Endometrium (tissue), 2 donors: ENCODE measurements at regions not wholly inside any gene's neighbourhood (a gene's known extent, or its start where the extent isn't known, plus 50 kb on each side); places are given as distances from the start of the nearest gene placed in this dataset.
A peak's percentile ranks its signal among the peaks of the same experiment; 100 is the strongest.
"Not testable (repeated sequence)": the region's sequence is repeated elsewhere in the genome, so short reads cannot be mapped to it uniquely, and the experiment has no call there.

Experiments
- FAIRE-seq: peaks from 2 replicates; lab custom pipeline; 2012; peaks lifted over from hg19 to GRCh38; lab: Jason Lieb, UNC
- donor health status: control.
- donor health status: control.

GRCh38 chr6:48505621-48506020 is 394.6 kb upstream of the PTCHD4 start:
- FAIRE-seq = no peak

- not testable (repeated sequence) for FAIRE-seq
These were observed 382.4 kb upstream of the PTCHD4 start for GRCh38 chr6:48493432-48493831.

GRCh38 chr6:48490658-48491057 is 379.7 kb upstream of the PTCHD4 start:
- FAIRE-seq = no peak

GRCh38 chr6:48486876-48487275 is 375.9 kb upstream of the PTCHD4 start:
- FAIRE-seq = no peak

- FAIRE-seq = no peak
These were observed 375.4 kb upstream of the PTCHD4 start for GRCh38 chr6:48486373-48486772.

- FAIRE-seq = no peak
These were observed 365.3 kb upstream of the PTCHD4 start for GRCh38 chr6:48476257-48476656.

GRCh38 chr6:48475275-48475674 is 364.3 kb upstream of the PTCHD4 start:
- FAIRE-seq = no peak

GRCh38 chr6:48474830-48475229 is 363.8 kb upstream of the PTCHD4 start:
- no peak for FAIRE-seq

- FAIRE-seq = no peak
These were observed 363.1 kb upstream of the PTCHD4 start for GRCh38 chr6:48474136-48474535.

- FAIRE-seq = no peak
These were observed 361.5 kb upstream of the PTCHD4 start for GRCh38 chr6:48472535-48472934.

GRCh38 chr6:48472091-48472490 is 361.1 kb upstream of the PTCHD4 start:
- FAIRE-seq = no peak

- no peak for FAIRE-seq
These were observed 360.3 kb upstream of the PTCHD4 start for GRCh38 chr6:48471326-48471725.

GRCh38 chr6:48449002-48449401 is 338.0 kb upstream of the PTCHD4 start:
- no peak for FAIRE-seq

GRCh38 chr6:48447251-48447650 is 336.3 kb upstream of the PTCHD4 start:
- FAIRE-seq = no peak

- peak; percentile 15 for FAIRE-seq
These were observed 318.6 kb upstream of the PTCHD4 start for GRCh38 chr6:48429610-48430009.

- no peak for FAIRE-seq
These were observed 318.0 kb upstream of the PTCHD4 start for GRCh38 chr6:48429021-48429420.

- FAIRE-seq = no peak
These were observed 315.6 kb upstream of the PTCHD4 start for GRCh38 chr6:48426636-48427035.

GRCh38 chr6:48423640-48424365 is 312.8 kb upstream of the PTCHD4 start:
- no peak for FAIRE-seq

GRCh38 chr6:48419992-48420391 is 309.0 kb upstream of the PTCHD4 start:
- FAIRE-seq = no peak

GRCh38 chr6:48417927-48418326 is 306.9 kb upstream of the PTCHD4 start:
- no peak for FAIRE-seq

- no peak for FAIRE-seq
These were observed 301.7 kb upstream of the PTCHD4 start for GRCh38 chr6:48412656-48413055.

- FAIRE-seq = no peak
These were observed 293.9 kb upstream of the PTCHD4 start for GRCh38 chr6:48404927-48405326.

GRCh38 chr6:48403587-48403986 is 292.6 kb upstream of the PTCHD4 start:
- FAIRE-seq = no peak

- FAIRE-seq = no peak
These were observed 290.0 kb upstream of the PTCHD4 start for GRCh38 chr6:48401016-48401415.

- no peak for FAIRE-seq
These were observed 286.9 kb upstream of the PTCHD4 start for GRCh38 chr6:48397887-48398286.
